ENCODE measurements at regions not wholly inside any gene's neighbourhood (a gene's known extent, or its start where the extent isn't known, plus 50 kb on each side); places are given as distances from the start of the nearest gene placed in this dataset.
A peak's percentile ranks its signal among the peaks of the same experiment; 100 is the strongest.

- no peak for DNase-seq (ENCODE audit: low read depth)
Measured at GRCh38 chr6:14031516-14031915, 86.1 kb upstream of the CD83 start.

- DNase-seq (ENCODE audit: low read depth): peak; percentile 79
Measured at GRCh38 chr6:14035071-14035847, 82.3 kb upstream of the CD83 start.

- DNase-seq (ENCODE audit: low read depth): no peak
Measured at GRCh38 chr6:14035874-14036273, 81.7 kb upstream of the CD83 start.

GRCh38 chr6:14036911-14037310 is 80.7 kb upstream of the CD83 start:
- no peak for DNase-seq (ENCODE audit: low read depth)

GRCh38 chr6:14037402-14038277 is 79.9 kb upstream of the CD83 start:
- DNase-seq (ENCODE audit: low read depth): peak; percentile 59

- peak; percentile 55 for DNase-seq (ENCODE audit: low read depth)
Measured at GRCh38 chr6:14038467-14039437, 78.8 kb upstream of the CD83 start.

- DNase-seq (ENCODE audit: low read depth): no peak
Measured at GRCh38 chr6:14040042-14040441, 77.5 kb upstream of the CD83 start.

- peak; percentile 48 for DNase-seq (ENCODE audit: low read depth)
Measured at GRCh38 chr6:14046476-14047068, 71.0 kb upstream of the CD83 start.

- no peak for DNase-seq (ENCODE audit: low read depth)
Measured at GRCh38 chr6:14047151-14047740, 70.3 kb upstream of the CD83 start.

GRCh38 chr6:14048837-14049236 is 68.7 kb upstream of the CD83 start:
- DNase-seq (ENCODE audit: low read depth): no peak

GRCh38 chr6:14051355-14051754 is 66.2 kb upstream of the CD83 start:
- no peak for DNase-seq (ENCODE audit: low read depth)

GRCh38 chr6:14053811-14054210 is 63.8 kb upstream of the CD83 start:
- DNase-seq (ENCODE audit: low read depth): no peak

- no peak for DNase-seq (ENCODE audit: low read depth)
Measured at GRCh38 chr6:14055541-14055940, 62.0 kb upstream of the CD83 start.

GRCh38 chr6:14058029-14058695 is 59.4 kb upstream of the CD83 start:
- no peak for DNase-seq (ENCODE audit: low read depth)

GRCh38 chr6:14058735-14059134 is 58.8 kb upstream of the CD83 start:
- DNase-seq (ENCODE audit: low read depth): no peak

- DNase-seq (ENCODE audit: low read depth): no peak
Measured at GRCh38 chr6:14059791-14060436, 57.7 kb upstream of the CD83 start.

GRCh38 chr6:14060971-14061370 is 56.6 kb upstream of the CD83 start:
- no peak for DNase-seq (ENCODE audit: low read depth)

GRCh38 chr6:14061643-14062042 is 55.9 kb upstream of the CD83 start:
- no peak for DNase-seq (ENCODE audit: low read depth)

- DNase-seq (ENCODE audit: low read depth): no peak
Measured at GRCh38 chr6:14062345-14063029, 55.1 kb upstream of the CD83 start.

GRCh38 chr6:14063756-14064155 is 53.8 kb upstream of the CD83 start:
- DNase-seq (ENCODE audit: low read depth): no peak
